ENCODE measurements at regions not wholly inside any gene's neighbourhood (a gene's known extent, or its start where the extent isn't known, plus 50 kb on each side); places are given as distances from the start of the nearest gene placed in this dataset.

GRCh38 chr4:52317981-52318380 lies 266.9 kb downstream of the SPATA18 start:
- Histone ChIP-seq H3K4me1 (ENCODE audit: insufficient read depth) (no peaks in the 10 kb centered on the region), H4K20me1 (ENCODE audit: insufficient read depth) (no peaks in the 10 kb centered on the region), H3F3A (ENCODE audit: insufficient read depth) (no peaks in the 10 kb centered on the region), H3K36me3 (ENCODE audit: low read depth) (no peaks in the 10 kb centered on the region), H3K4me3 (no peak overlapping the region), H3K4me2 (ENCODE audit: unreplicated experiment) (no peak overlapping the region), H2AFZ (no peak overlapping the region), H3K9me2 (ENCODE audit: insufficient read depth) (no peaks in the 10 kb centered on the region), H3K9me3 (ENCODE audit: low read depth) (no peaks in the 10 kb centered on the region), H3K27me3 (replicated peaks; ENCODE audit: insufficient read depth) (no peaks in the 10 kb centered on the region), H3K27ac (no peak overlapping the region), H3K79me2 (ENCODE audit: insufficient read depth) (no peaks in the 10 kb centered on the region), H3K9ac (no peak overlapping the region)
- in situ Hi-C loops (cut with MboI) = no loop called here
- TF ChIP-seq EZH2phosphoT487 (IDR thresholded peaks at IDR 0.05; ENCODE audit: insufficient read depth, low read depth) = no peak
- no peak for TF ChIP-seq EZH2 (IDR thresholded peaks at IDR 0.05; ENCODE audit: insufficient read depth, poor library complexity, severe bottlenecking)
- DNase-seq = no peak

- Histone ChIP-seq H3K27ac (no peak overlapping the region), H3F3A (ENCODE audit: insufficient read depth) (no peaks in the 10 kb centered on the region), H3K79me2 (ENCODE audit: insufficient read depth) (no peaks in the 10 kb centered on the region), H3K4me1 (ENCODE audit: insufficient read depth) (no peaks in the 10 kb centered on the region), H3K27me3 (replicated peaks; ENCODE audit: insufficient read depth) (no peaks in the 10 kb centered on the region), H3K9me2 (ENCODE audit: insufficient read depth) (no peaks in the 10 kb centered on the region), H2AFZ (no peak overlapping the region), H3K9me3 (ENCODE audit: low read depth) (no peaks in the 10 kb centered on the region), H3K4me2 (ENCODE audit: unreplicated experiment) (no peak overlapping the region), H3K4me3 (no peak overlapping the region), H4K20me1 (ENCODE audit: insufficient read depth) (no peaks in the 10 kb centered on the region), H3K36me3 (ENCODE audit: low read depth) (no peaks in the 10 kb centered on the region), H3K9ac (no peak overlapping the region)
- TF ChIP-seq EZH2phosphoT487 (IDR thresholded peaks at IDR 0.05; ENCODE audit: insufficient read depth, low read depth) (no peak), EZH2 (IDR thresholded peaks at IDR 0.05; ENCODE audit: insufficient read depth, poor library complexity, severe bottlenecking) (no peak)
- in situ Hi-C loops (cut with MboI) = no loop called here
- DNase-seq = no peak
These were observed 278.8 kb downstream of the SPATA18 start for GRCh38 chr4:52329894-52330293.

GRCh38 chr4:52343595-52343994 lies 292.5 kb downstream of the SPATA18 start:
- 23 to 41% methylated on average over 1 of the region's 1 CpG for WGBS, 2 experiments (ENCODE audit: low coverage in 1 of 2, low lambda C conversion rate in 2 of 2, missing lambda C conversion rate in 2 of 2)
- Histone ChIP-seq H3F3A (ENCODE audit: insufficient read depth) (no peaks in the 10 kb centered on the region), H3K4me2 (ENCODE audit: unreplicated experiment) (no peak overlapping the region), H3K79me2 (ENCODE audit: insufficient read depth) (no peaks in the 10 kb centered on the region), H4K20me1 (ENCODE audit: insufficient read depth) (no peaks in the 10 kb centered on the region), H3K4me3 (no peak overlapping the region), H3K9ac (no peak overlapping the region), H2AFZ (no peak overlapping the region), H3K36me3 (ENCODE audit: low read depth) (no peaks in the 10 kb centered on the region), H3K4me1 (ENCODE audit: insufficient read depth) (no peaks in the 10 kb centered on the region), H3K27ac (no peak overlapping the region), H3K9me2 (ENCODE audit: insufficient read depth) (no peaks in the 10 kb centered on the region), H3K9me3 (ENCODE audit: low read depth) (no peaks in the 10 kb centered on the region), H3K27me3 (replicated peaks; ENCODE audit: insufficient read depth) (no peaks in the 10 kb centered on the region)
- no peak for TF ChIP-seq EZH2 (IDR thresholded peaks at IDR 0.05; ENCODE audit: insufficient read depth, poor library complexity, severe bottlenecking)
- TF ChIP-seq EZH2phosphoT487 (IDR thresholded peaks at IDR 0.05; ENCODE audit: insufficient read depth, low read depth) = no peak
- in situ Hi-C loops (cut with MboI) = no loop called here
- no peak for DNase-seq

GRCh38 chr4:52350926-52351325 lies 299.8 kb downstream of the SPATA18 start:
- TF ChIP-seq EZH2phosphoT487 (IDR thresholded peaks at IDR 0.05; ENCODE audit: insufficient read depth, low read depth) (no peak), EZH2 (IDR thresholded peaks at IDR 0.05; ENCODE audit: insufficient read depth, poor library complexity, severe bottlenecking) (no peak)
- Histone ChIP-seq H3K27ac (no peak overlapping the region), H3K9me2 (ENCODE audit: insufficient read depth) (no peaks in the 10 kb centered on the region), H3K27me3 (replicated peaks; ENCODE audit: insufficient read depth) (no peaks in the 10 kb centered on the region; the same call in 1 of the 2 replicates), H2AFZ (no peak overlapping the region), H3K4me3 (no peak overlapping the region), H3K36me3 (ENCODE audit: low read depth) (no peaks in the 10 kb centered on the region), H3K4me1 (ENCODE audit: insufficient read depth) (no peaks in the 10 kb centered on the region), H3K79me2 (ENCODE audit: insufficient read depth) (no peaks in the 10 kb centered on the region), H3K9me3 (ENCODE audit: low read depth) (no peaks in the 10 kb centered on the region), H3F3A (ENCODE audit: insufficient read depth) (no peaks in the 10 kb centered on the region), H3K4me2 (ENCODE audit: unreplicated experiment) (no peak overlapping the region), H4K20me1 (ENCODE audit: insufficient read depth) (no peaks in the 10 kb centered on the region), H3K9ac (no peak overlapping the region)
- no peak for DNase-seq
- WGBS, 2 experiments (ENCODE audit: low coverage in 1 of 2, low lambda C conversion rate in 2 of 2, missing lambda C conversion rate in 2 of 2) = 33 to 36% methylated on average over 1 of the region's 1 CpG
- in situ Hi-C loops (cut with MboI) = no loop called here

GRCh38 chr4:52358366-52358765 lies 300.7 kb downstream of the USP46 start:
- H3K79me2 ChIP-seq (ENCODE audit: insufficient read depth) = no peaks in the 10 kb centered on the region
- H3F3A ChIP-seq (ENCODE audit: insufficient read depth) = no peaks in the 10 kb centered on the region
- H3K9ac ChIP-seq = no peak overlapping the region
- H3K4me2 ChIP-seq (ENCODE audit: unreplicated experiment) = no peak overlapping the region
- no peaks in the 10 kb centered on the region for H3K9me2 ChIP-seq (ENCODE audit: insufficient read depth)
- no peaks in the 10 kb centered on the region for H3K9me3 ChIP-seq (ENCODE audit: low read depth)
- in situ Hi-C loops (cut with MboI) = no loop called here
- H3K27ac ChIP-seq = no peak overlapping the region
- H3K27me3 ChIP-seq (replicated peaks; ENCODE audit: insufficient read depth) = no peaks in the 10 kb centered on the region
- H3K4me1 ChIP-seq (ENCODE audit: insufficient read depth) = no peaks in the 10 kb centered on the region
- no peak overlapping the region for H3K4me3 ChIP-seq
- no peak overlapping the region for H2AFZ ChIP-seq
- 27 to 29% methylated on average over 9 of the region's 9 CpGs for WGBS, 2 experiments (ENCODE audit: low coverage in 1 of 2, low lambda C conversion rate in 2 of 2, missing lambda C conversion rate in 2 of 2)
- no peaks in the 10 kb centered on the region for H4K20me1 ChIP-seq (ENCODE audit: insufficient read depth)
- no peak for DNase-seq
- H3K36me3 ChIP-seq (ENCODE audit: low read depth) = no peaks in the 10 kb centered on the region
- no peak for TF ChIP-seq EZH2 (IDR thresholded peaks at IDR 0.05; ENCODE audit: insufficient read depth, poor library complexity, severe bottlenecking)
- no peak for TF ChIP-seq EZH2phosphoT487 (IDR thresholded peaks at IDR 0.05; ENCODE audit: insufficient read depth, low read depth)

Data from GM23248 (cell line).